Myocyte (in vitro differentiated cells): ENCODE measurements at regions not wholly inside any gene's neighbourhood (a gene's known extent, or its start where the extent isn't known, plus 50 kb on each side); places are given as distances from the start of the nearest gene placed in this dataset.
"Not testable (repeated sequence)": the region's sequence is repeated elsewhere in the genome, so short reads cannot be mapped to it uniquely, and the experiment has no call there.

Experiments
- DNase-seq: peaks from one replicate; pipeline ENCODE4 v3.0.0-alpha.2; 2012; ENCODE audit warnings: low read depth

DNA sequence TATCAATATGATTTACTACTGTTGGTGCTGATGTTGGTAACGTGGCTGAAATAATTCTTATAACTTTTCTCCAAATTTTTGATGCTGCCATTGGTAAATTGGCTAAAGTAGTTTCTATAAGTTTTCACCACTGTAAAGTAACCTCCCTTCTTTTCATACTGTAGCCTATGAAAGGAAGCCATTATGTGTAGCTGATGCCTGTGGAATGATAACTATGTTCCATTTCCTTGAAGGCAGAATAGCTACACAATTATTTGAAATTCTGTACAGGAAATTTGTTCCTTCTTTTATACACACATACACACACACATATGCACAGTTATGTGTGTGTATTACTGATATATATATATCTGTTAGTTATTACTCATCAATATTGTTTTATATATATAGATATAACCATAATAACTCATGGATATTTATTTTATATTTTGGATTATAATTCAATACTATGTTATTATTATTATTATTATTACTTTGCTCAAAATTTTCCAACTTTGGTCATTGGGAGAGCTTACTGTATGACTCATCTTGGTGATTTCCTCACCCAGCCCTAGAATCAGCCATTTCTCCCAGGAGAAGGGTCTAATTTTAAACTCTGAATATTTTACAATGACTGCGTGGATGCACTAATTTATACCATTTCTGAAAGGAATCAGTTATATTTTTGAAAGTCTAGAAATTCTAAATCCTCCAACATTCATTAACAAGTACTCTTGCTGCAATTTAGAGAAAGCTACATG lies 1677.7 kb downstream of the SUCLG1 start:
- DNase-seq: peak; percentile 8

DNA sequence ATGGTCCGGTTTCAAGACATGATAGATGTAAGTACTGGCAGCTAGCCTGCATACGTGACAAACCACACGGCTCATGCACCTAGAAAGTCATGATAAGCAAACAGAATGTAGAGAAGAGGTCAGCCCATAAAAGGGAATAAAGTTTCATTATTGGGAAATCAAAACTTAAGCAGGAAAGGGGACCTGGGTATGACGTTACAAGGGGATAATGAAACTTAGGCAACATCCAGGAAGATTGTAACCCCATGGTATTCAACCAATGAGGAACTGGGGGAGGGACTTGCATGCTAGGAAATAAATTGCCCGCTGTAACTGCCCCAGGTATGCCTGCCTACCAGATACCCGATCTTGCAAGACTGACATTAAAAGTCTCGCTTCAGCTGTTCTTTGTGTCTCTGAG lies 1679.0 kb downstream of the SUCLG1 start:
- DNase-seq: no peak

DNA sequence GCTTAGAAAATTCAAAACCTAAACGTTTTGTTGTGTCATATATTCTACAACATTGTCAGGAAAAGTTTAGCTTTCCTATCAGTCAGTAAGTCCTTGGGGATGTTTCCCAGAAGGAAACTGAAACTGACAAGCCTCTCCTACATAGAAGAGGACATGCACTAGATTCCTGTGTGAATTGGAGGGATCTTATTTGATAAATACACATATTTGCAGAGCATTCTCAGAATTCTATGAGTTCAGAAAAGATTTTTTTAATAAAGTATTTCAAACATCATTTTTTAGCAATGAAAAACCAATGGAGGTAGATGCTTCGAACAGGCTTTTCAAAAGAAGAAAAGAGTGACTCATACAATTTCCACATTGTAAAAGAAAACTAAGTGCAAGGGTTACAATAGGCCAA lies 1706.7 kb downstream of the SUCLG1 start:
- DNase-seq: peak; percentile 1

DNA sequence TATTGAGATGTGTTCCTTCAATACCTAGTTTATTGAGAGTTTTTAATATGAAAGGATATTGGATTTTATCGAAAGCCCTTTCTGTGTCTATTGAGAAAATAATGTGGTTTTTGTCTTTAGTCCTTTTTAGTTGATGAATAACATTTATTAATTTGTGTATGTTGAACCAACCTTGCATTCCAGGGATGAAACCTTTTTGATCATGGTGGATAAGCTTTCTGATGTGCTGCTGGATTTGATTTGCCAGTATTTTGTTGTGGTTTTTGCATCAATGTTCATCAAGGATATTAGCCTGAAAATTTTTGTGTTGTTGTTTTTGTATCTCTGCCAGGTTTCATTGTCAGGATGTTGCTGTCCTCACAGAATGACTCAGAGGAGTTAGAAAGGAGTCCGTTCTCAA lies 1710.4 kb downstream of the SUCLG1 start:
- DNase-seq: peak; percentile 7

DNA sequence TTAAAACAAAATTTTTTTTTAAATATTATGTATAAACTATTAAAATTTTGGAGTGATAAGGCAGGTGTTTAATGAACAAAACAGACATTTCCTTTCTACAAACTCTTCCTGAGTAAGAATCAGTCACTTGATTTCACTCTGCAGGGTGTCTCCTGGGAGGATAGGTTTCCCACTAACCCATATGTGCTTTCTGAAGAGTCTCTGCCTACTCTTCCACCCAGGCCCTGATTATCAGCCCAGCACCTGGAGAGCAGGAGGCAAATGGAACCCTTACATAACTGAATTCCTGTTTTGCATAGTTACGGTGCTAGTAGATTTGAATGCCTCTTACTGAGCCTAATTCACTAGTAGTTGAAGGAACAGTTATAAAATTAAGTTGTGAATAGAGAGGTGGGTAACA lies 1718.6 kb downstream of the SUCLG1 start:
- DNase-seq: no peak

DNA sequence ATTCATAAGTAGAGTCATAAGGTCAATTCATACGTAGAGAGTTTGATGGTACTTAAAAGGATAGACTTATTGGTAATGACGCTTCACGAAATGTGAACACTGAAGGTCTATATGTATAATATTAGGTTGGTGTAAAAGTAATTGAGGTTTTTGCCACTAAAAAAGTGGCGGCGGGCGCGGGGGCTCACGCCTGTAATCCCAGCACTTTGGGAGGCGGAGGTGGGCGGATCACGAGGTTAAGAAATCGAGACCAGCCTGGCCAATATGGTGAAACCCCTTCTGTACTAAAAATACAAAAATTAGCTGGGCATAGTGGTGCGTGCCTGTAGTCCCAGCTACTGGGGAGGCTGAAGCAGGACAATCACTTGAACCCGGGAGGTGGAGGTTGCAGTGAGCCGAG lies 1721.1 kb downstream of the SUCLG1 start:
- DNase-seq: not testable (repeated sequence)

DNA sequence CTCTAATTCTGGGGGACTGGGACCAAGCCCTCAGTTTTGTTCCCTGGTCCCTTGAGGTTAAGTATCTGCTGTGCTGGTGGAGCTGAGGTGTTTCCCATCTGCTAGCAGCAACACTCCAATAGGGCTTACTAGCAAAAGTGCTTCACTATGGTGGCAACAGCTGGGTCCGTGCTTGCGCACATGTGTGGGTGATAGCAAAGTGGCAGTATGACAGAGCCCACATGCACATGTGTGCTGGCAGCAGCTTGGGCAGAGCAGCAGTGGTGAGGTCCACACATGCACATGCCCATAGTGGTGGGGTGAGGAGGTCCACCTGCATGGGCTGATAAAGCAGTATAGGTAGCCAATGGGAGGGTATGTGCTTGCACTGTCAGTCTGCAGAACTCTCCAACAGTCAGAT lies 1723.7 kb downstream of the SUCLG1 start:
- DNase-seq: no peak

DNA sequence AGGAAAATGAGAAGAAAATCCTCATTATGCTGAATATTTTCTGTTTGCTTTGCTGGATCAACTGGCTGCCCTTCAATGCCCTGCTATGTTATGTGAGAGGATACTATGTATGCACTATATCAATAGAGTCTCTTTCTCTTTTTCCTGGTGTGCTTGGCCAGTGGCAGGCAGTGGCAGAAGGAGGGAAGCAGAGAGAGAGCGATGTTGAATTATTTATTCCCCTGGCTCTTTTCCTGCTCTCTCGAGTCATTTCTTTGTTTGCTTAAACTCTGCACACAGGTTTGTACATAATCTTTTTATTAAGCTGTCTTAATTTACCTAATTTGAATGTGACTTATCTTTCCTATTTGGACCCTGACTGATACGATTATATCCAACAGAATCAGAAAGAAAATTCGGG lies 1727.3 kb downstream of the SUCLG1 start:
- no peak for DNase-seq

DNA sequence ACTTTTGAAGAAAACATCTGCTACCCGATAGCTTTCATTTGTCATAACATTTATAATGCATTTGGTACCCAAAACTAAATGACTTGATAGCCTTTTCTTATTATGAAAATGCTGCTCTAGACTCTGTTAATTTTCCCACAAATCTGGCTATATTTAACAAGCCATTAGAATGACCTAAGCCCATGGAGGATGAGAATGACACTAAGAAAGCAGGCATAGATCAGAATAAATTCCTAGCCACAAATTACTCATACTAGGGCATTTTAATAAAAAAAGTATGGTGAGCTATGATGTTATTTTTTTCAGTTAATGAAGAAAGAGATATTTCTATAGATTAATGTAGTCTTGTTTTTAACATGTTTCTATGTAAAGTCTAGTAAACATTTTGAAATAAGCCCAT lies 1728.3 kb downstream of the SUCLG1 start:
- no peak for DNase-seq

DNA sequence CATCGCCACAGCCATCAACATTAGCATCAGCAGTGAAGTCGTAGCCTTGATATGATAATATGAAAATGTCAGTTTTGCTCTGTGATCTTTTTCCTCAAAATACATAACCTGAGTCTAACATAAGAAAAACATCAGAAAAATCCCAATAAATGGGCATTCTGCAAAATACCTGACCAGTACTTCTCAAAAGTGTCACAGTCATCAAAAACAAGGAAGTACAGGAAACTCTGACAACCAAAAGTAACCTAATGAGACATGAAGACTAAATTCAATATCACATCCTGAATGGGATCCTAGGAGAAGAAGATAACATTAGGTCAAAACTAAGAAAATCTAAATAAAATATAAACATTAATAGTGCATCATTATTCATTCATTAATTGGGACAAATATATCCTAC lies 1731.0 kb downstream of the SUCLG1 start:
- no peak for DNase-seq

DNA sequence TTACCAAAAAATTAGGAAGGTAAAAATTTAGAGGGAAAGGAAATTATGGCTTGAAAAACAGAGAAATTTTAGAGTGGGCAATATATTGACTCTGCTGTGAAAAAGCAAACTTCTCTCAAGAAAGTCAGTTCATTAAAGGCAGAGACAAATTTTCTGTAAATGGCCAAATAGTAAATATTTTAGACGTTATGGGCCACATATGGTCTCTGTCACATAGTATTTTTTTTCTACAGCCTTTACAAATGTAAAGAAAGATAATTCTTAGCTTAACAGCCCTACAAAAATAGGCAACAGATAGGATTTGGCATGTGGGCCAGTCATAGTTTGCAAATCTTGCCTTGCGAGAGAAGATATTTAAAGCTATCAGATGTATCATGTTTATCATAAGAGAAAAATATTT lies 1750.4 kb downstream of the SUCLG1 start:
- no peak for DNase-seq

DNA sequence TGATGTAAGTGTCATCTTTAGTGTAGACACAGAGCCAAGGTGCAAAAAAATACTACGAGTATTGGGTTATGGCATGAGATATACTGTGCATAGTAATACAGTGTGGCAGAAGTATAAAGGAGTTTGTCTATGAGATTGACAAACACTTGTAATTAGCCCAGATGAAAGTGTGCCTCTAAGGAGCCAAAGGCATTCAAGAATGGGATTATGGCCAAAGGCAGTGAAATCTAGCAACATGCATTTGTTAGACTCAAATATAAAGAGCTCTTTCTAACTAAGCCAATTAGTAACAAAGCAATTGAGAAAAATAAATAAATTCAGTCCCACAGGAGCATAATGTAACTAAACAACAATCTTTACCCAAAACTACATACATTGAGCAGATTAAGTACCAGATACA lies 1761.8 kb downstream of the SUCLG1 start:
- DNase-seq: no peak

DNA sequence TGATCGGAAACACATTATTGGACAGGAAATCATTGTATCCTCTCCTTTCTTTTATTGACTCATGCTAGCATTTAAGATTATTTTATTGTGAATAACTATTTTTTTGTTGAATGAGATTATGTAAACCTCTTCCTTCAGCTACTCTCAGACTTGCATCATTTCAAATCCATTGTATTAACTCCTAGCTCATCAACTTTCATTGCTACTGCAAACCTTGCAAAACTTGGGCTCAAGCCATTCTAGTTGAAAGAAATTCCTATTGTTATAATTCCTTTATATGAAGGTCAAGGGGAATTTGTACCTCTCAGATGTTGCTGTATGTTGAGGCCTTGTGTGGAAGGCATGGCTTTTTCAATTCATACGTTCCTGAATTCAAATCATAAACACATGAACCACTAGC lies 1764.6 kb downstream of the SUCLG1 start:
- no peak for DNase-seq

DNA sequence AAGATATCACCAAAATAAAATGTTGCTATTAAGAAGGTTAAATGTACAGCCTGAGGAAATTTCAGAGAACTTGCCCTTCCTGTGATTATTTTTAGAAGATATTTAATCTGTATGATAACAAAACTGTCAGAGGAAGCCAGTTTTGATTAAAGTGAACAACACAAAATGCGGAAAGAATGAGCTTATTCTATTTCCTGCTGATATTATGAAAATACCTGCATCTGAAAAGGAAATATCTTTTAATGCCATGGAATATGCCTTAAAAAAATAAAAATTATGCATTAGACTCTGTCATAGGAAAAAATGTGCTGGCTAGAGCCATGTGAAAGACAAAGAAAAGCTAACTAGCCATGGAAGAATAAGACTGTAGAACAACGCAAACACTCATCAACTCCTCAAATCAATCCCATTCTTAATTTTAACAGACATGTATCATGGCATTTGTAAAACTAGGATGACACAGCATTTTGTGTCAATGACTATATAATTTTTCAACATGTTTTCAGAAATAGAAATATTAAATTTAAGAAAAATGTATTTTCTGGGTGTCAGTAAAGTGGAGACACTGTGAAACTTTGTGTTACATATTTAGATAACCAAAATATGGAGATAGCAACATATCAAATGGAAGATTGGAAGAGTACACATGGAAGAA lies 1768.2 kb downstream of the SUCLG1 start:
- no peak for DNase-seq

DNA sequence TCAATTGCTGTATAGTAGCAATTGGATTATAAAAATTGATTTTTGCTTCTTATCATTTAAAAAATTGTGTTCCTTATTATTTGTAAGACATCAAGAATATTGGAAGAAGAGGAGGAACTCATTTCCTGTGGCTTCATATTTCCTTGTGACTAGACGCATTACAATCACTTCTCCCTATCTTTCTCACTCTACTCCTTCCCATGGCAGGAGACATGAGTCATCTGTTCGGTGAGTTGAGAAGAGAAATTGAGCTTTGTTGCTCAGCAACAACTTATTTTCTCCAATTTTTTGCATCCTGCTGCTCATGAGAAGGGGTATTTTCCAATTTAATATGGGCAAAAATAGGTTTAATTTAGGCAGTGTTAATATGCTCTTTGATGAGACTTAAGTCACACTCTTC lies 1783.9 kb downstream of the SUCLG1 start:
- peak; percentile 13 for DNase-seq

DNA sequence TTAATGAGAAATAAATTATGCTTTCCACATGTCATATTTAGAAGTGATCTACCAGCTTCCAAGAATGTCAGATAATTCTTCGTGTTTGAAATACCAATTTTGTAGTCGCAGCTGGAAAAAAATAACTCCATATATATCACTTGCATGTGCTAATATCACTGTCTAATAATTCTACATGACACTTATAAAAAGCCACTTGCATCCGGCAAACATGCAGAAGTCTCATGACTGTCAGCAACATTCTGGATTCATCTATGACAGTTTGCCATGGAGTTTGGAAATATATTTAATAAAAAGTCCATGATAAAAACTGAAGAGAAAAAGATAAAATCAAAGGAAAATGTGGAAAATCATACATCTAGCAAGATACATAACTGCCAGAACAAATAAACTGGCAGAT lies 1784.4 kb downstream of the SUCLG1 start:
- no peak for DNase-seq

DNA sequence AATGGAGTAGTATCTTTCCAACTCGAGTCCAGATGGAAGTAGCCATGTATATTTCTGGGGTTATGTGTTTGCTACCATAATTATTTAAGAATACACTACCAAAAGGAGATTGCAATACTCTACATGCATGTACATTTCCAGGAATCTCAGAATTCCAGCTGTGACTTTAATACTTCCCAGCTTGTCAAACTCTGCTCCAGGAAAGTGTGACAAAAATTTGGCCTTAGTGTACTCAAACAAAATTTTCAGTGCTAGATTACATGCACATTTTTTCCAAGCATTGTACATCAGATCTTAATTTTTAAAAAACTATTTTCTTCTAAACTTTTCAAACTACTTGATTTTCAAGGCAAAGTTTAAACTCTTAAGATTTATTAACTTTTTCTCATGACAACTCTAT lies 1791.6 kb downstream of the SUCLG1 start:
- DNase-seq: no peak

DNA sequence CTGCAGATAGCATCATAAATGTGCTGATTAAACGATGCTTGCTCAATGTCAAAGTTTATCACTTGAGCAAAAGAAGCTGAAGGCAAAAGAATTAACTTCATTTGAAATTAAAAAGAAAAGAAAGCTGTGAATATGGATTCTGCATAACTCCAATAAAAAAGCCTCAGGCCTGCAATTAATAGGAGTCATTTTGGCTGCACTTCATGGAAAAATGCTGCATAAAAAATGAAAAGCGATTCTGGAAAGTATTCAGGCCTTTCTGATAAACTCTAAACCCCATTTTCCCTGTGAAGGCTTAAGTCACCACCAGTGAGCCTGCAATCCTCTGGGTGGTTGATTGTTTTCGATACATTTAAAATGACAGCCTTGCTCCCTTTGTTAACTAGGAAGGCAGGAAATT lies 1793.4 kb downstream of the SUCLG1 start:
- no peak for DNase-seq

DNA sequence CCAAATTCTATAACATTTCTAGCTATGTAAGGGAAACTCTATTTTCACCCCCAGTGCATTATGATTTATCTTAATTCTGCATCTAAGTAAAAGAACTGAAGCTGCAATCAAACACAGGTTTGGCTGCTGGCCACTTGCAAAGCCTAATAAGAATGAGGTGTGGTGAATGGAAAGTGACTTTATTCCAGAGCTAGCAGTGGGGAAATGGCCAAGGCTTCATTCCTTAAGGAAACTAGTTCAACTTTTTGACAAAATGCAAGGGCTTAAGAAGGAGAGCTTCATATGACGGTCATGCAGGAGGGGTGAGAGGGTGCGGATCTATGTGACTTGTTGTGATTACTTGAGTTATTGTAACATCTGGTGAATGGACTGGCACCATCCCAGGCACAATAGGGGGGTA lies 1802.0 kb downstream of the SUCLG1 start:
- no peak for DNase-seq

DNA sequence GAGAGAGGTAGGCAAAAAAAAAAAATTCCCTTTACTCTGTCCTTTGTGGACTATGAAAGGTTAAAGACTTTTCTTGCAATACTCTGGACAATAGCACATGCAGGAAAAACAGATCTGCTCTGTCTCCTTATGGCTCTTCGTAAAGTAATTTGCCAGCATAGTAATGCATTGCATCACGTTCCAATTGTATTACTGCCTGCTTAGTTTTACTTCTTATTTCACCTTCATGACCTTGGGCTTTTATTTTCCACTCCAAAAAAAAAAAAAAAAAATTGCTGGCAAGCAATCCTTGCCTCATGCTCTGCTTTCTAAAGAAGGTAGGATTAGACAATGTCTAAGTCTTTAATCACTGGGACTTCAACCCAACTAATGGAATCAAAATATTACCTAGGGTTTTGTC lies 1802.7 kb downstream of the SUCLG1 start:
- no peak for DNase-seq

DNA sequence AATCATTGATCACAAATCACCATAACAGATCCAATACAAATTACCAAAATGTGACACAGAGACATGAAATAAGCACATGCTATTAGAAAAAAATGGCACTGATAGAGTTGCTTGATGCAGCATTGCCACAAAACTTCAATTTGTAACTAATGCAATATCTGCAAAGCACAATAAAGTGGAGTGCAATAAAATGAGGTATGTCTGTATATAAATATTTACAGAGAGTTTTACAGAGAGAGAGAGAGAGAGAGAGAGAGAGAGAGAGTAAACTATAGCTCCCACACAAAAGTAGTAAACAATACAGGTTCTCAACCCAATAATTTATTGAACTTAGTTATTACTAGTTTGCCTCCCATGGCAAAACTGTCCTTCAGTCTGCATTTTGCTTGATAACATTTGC lies 1807.0 kb downstream of the SUCLG1 start:
- DNase-seq: no peak

DNA sequence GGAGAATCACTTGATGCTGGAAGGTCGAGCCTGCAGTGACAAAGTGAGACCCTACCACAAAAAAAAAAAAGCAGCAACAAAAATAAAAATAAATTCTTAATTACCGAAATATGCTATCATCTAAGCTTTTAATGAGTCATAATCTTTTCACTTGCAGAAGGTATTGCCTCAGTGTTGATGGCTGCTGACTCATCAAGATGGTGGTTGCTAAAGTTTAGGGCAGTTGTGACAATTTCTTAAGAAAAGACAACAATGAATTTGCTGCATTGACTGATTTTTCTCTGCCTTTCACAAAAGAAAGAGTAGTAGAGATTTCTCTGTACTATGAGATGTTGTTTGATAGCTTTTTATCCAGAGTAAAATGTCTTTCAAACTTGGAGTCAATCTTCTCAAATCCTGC lies 1809.0 kb downstream of the SUCLG1 start:
- peak; percentile 5 for DNase-seq

DNA sequence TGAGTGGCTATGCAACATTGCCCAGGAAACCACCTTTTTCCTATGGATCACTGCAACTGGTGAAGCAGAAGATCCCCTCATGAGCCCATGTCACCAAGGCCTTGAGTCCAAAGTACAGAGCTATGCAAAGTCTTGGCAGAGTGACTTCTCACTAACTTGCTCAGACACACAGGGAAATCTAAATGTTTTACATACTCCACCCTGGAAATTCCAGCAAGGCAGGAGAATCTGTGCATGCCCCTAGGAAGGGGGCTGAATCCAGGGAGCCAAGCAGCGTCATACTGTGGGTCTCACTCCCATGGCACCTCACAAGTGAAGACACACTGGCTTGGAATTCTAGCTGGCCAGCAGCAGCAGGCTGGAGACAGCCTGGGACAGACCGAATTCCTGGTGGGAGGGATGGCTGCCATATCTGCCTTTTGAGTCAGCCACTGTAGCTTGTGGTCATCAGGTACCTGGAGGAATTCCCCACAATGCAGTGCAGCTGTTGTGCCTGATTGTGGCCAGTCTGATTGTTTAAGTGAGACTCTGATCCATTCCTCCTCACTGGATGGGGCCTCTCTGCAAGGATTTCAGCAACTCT lies 1817.4 kb downstream of the SUCLG1 start:
- DNase-seq: peak; percentile 80
